ENCODE measurements at regions not wholly inside any gene's neighbourhood (a gene's known extent, or its start where the extent isn't known, plus 50 kb on each side); places are given as distances from the start of the nearest gene placed in this dataset.

GRCh38 chr3:1609416-1609815, 489.2 kb upstream of the CNTN4 start:
- no peak for ATAC-seq
- DNase-seq: no peak
- intact Hi-C loops (cut with DNase I, micrococcal nuclease): no loop called here
- no peaks in the 10 kb centered on the region for H3K9me3 ChIP-seq
- no peak for TF ChIP-seq CTCF (IDR thresholded peaks at IDR 0.05)
- no peaks in the 10 kb centered on the region for H3K36me3 ChIP-seq (ENCODE audit: low read depth)
- no peak overlapping the region for H3K4me3 ChIP-seq
- H3K4me1 ChIP-seq (ENCODE audit: low read depth): no peaks in the 10 kb centered on the region

- no peak overlapping the region for H3K4me3 ChIP-seq
- H3K9me3 ChIP-seq: no peaks in the 10 kb centered on the region
- DNase-seq (no peak), ATAC-seq (no peak)
- intact Hi-C loops (cut with DNase I, micrococcal nuclease): no loop called here
- H3K36me3 ChIP-seq (ENCODE audit: low read depth): no peaks in the 10 kb centered on the region
- no peaks in the 10 kb centered on the region for H3K4me1 ChIP-seq (ENCODE audit: low read depth)
- TF ChIP-seq CTCF (IDR thresholded peaks at IDR 0.05): no peak
Measured at GRCh38 chr3:1611824-1612223, 486.8 kb upstream of the CNTN4 start.

GRCh38 chr3:1613962-1614361, 484.7 kb upstream of the CNTN4 start:
- no peaks in the 10 kb centered on the region for H3K4me1 ChIP-seq (ENCODE audit: low read depth)
- DNase-seq (no peak), ATAC-seq (no peak)
- no peak for TF ChIP-seq CTCF (IDR thresholded peaks at IDR 0.05)
- H3K36me3 ChIP-seq (ENCODE audit: low read depth): no peaks in the 10 kb centered on the region
- H3K4me3 ChIP-seq: no peak overlapping the region
- H3K9me3 ChIP-seq: no peaks in the 10 kb centered on the region
- intact Hi-C loops (cut with DNase I, micrococcal nuclease): no loop called here

GRCh38 chr3:1616744-1617143, 481.9 kb upstream of the CNTN4 start:
- Histone ChIP-seq H3K4me1 (ENCODE audit: low read depth) (no peaks in the 10 kb centered on the region), H3K36me3 (ENCODE audit: low read depth) (no peaks in the 10 kb centered on the region), H3K4me3 (no peak overlapping the region), H3K9me3 (no peaks in the 10 kb centered on the region)
- intact Hi-C loops (cut with DNase I, micrococcal nuclease): no loop called here
- DNase-seq: no peak
- ATAC-seq: no peak
- no peak for TF ChIP-seq CTCF (IDR thresholded peaks at IDR 0.05)

GRCh38 chr3:1623896-1624295, 474.8 kb upstream of the CNTN4 start:
- Histone ChIP-seq H3K4me3 (no peak overlapping the region), H3K36me3 (ENCODE audit: low read depth) (no peaks in the 10 kb centered on the region), H3K4me1 (ENCODE audit: low read depth) (no peaks in the 10 kb centered on the region), H3K9me3 (no peaks in the 10 kb centered on the region)
- ATAC-seq: no peak
- no peak for DNase-seq
- intact Hi-C loops (cut with DNase I, micrococcal nuclease): no loop called here
- TF ChIP-seq CTCF (IDR thresholded peaks at IDR 0.05): no peak

- Histone ChIP-seq H3K36me3 (ENCODE audit: low read depth) (no peaks in the 10 kb centered on the region), H3K4me3 (no peak overlapping the region), H3K9me3 (no peaks in the 10 kb centered on the region), H3K4me1 (ENCODE audit: low read depth) (no peaks in the 10 kb centered on the region)
- DNase-seq: peak in 2 of 3 donors; percentile 45 to 56
- ATAC-seq: peak; percentile 84
- intact Hi-C loops (cut with DNase I, micrococcal nuclease): no loop called here
- TF ChIP-seq CTCF (IDR thresholded peaks at IDR 0.05): no peak
Measured at GRCh38 chr3:1632128-1632527, 466.5 kb upstream of the CNTN4 start.

Data from mucosa of descending colon (tissue), 3 donors.